NCI-H2029 (cell line): ENCODE measurements at regions not wholly inside any gene's neighbourhood (a gene's known extent, or its start where the extent isn't known, plus 50 kb on each side); places are given as distances from the start of the nearest gene placed in this dataset.

Experiments used
- DNase-seq: peaks from one replicate; lab custom pipeline; 2025; lab: John Stamatoyannopoulos, UW

DNA sequence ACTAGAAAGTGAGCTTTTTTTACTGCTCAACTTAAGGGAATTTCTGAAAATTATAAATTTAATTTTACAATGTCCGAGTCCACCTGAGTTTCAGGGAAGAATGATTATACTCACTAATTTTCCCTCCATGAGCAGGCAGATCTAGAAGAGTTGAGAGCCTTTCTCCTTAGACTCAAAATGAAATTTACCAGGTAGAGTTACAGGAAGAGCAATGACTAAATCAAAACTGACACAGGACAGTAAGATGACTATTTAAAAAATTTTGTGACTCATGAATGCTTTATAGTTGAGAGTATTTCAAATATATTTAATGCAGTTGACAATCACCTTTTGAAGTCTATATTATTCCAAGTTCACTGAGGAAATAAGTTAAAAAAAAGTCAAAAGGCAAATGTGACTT, 198.1 kb upstream of the NRSN1 start:
- DNase-seq, result no peak

DNA sequence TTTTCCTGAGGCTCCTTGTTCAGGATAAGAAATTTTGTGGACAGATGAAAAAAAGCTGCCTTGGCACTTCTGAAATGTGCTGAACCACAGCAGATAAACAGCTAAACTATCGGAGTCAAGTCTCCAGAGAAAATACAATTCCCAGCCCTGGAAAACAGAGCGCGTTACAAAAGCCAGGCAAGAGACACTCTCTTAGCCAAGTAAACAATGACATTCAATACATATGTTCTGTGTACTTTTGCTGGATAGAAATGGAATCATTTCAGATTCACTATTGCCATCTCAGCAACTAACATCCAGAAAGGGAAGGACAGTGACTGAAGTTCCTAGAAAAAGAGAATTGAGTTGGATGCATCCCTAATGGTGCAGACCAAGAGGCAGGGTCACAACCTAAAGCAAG, 196.8 kb upstream of the NRSN1 start:
- peak; percentile 14 for DNase-seq

DNA sequence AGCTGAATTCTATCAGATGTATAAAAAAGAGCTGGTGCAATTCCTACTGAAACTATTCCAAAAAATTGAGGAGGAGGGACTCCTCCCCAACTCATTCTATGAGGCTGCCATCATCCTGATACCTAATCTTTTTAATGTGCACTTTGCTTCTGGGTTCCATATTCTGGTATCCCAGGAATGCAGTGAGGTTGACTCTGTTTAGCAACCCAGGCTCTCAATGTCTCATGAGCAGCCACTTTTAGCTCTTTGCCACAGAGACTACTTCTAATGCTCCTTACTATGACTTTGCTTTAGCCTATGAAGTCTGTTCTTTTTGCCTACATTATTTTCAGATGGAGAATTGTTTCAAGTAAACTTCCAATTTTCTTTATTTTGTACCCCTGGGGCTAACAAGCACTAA, 185.5 kb upstream of the NRSN1 start:
- DNase-seq, result no peak

DNA sequence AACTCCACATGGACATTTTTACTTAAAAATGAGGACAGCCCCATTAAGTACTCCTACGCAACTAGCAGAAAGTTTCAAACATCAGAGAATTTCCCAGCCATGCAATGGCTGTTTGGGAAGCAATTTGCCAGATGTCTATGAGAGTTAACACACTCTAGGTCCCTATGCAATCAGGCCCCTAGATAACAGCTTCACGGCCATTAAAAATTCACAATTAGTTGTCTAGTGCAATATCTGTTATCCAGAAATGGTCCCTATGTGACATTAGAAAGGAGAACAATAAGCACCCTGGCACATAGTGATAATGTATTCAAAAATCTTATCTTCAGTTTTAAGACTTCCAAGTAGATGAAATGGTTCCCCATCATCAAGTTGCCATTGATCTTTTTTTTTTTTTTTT, 174.3 kb upstream of the NRSN1 start:
- DNase-seq, result no peak

DNA sequence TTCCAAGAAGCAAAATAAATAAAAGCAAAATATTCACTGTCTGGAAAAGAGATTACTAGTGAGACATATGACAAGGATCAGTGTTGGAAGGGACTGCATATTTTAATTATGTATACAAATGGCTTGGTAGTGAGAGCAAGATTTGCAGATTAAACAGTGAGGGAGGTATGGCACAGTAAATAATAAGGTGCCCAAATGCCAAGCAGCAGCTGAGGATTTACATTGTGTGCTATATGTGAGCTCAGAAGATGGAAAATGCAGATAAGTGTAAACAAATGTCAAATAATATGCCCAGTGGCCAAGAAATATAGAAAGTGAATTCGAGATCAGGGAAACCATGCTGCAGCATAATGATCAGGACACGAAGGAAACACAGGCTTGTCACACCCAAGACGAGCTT, 173.8 kb upstream of the NRSN1 start:
- DNase-seq, result no peak

DNA sequence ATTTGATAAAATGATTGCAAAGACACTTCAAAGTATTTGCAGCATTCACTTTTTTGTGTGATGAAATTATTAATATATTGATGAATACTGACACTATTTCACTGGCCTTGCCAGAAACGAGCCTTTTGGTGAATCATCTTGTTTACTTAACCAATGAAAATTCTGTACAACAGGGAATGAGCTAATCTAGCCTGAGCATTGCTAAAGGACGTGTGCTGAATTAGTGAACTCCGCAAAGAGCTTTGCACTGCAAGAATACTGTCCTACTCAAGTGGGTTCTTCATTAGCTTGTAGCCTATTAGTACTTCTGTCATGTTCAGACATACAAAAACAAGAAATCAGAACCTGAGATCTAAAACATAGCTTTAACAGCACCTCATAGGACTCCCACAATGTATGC, 172.0 kb upstream of the NRSN1 start:
- DNase-seq, result no peak

DNA sequence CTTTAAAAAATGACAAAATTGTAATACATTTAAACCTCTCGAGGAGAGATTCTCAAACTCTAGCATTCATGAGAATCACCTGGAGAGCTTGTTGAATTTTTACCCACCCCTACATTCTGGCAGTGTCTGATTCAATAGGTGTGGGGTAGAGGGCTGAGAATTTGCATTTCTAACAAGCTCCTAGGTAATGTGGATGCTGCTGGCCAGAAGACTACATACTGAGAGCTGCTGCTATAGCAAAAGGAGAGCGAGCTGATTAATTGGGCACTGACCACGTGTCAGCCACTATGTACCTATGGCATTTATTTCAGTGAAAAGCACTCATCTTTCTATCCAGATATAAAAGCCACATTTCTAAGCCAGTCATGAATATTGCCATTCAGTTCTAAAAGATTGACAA, 169.0 kb upstream of the NRSN1 start:
- no peak for DNase-seq

DNA sequence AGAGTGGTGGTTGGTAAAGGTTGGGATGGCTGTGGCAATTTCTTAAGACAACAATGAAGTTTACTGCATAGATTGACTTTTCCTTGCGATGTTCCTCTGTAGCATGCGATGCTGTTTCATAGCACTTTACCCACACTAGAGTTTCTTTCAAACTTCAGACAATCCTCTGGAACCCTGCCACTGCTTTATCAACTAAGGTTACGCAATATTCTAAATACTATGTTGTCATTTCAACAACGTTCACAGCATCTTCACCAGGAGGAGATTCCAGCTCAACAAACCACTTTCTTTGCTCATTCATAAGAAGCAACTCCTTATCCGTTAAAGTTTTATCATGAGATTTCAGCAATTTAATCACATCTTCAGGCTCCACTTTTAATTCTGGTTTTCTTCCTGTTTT, 161.2 kb upstream of the NRSN1 start:
- no peak for DNase-seq

DNA sequence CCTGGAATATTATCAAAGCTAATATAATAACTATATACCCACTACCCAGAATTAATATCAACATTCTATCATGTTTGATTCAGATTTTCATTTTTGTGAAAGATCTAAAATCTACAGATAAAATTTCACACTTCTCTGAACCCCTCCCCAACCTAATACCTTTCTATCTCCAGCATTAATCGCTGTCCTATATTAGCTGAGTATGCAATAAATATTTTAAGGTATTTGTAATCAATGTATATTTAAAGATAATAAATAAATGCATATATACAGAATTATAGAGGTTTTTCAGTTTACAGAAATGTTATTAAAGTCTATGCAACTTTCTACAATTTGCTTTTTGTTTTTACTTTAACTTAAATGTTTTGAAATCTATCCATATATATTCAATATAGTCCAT, 156.7 kb upstream of the NRSN1 start:
- DNase-seq, result no peak

DNA sequence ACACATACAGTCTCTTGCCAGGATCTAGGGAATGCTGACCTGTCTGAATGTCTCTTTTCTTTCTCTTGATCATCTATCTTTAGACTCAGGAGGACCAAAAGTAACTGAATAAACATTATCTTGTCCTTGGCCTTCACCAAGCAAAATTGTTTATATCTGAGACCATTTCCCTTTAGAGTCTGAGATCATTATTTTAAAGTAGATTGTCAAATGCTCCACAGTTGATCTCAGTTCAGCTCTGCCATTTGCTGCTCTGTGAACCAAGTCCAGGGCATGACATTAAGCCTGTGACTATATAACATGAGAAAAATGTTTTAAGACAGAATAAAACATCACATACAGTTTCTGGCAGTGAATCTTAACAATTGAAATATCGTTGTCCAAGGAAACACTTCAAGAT, 148.3 kb upstream of the NRSN1 start:
- DNase-seq, result no peak

DNA sequence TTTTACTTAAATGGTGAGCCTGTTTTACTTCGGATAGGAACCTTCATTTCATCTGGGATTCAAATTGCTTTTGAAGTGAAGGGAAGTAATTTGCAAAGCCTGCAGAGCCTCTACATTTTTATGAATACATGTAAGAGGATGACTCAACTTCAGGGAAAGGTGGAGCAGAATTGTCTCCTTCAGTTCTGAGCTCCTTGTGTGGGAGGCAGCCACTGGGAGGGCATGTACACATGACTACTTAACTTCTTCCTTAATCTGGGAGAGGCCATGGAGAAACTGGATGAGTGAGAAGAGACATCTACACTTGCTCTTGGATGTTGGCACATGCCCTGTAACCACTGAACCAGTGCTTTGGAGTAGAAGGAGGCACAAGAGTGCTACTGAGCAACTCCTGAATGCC, 145.1 kb upstream of the NRSN1 start:
- no peak for DNase-seq

DNA sequence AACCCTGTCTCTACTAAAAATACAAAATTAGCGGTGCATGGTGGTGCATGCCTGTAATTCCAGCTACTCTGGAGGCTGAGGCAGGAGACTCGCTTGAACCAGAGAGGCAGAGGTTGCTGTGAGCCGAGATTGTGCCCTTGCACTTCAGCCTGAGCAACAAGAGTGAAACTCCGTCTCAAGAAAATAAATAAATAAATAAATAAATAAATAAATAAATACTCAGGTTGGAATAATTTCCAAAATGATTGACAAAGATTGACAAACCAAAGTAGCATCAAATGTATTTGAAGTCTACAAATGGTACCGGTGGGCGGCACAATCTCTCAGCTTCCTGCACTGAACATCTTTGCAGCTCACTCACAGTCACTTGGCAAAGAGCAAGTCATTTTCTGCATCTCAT, 144.1 kb upstream of the NRSN1 start:
- DNase-seq, result no peak

DNA sequence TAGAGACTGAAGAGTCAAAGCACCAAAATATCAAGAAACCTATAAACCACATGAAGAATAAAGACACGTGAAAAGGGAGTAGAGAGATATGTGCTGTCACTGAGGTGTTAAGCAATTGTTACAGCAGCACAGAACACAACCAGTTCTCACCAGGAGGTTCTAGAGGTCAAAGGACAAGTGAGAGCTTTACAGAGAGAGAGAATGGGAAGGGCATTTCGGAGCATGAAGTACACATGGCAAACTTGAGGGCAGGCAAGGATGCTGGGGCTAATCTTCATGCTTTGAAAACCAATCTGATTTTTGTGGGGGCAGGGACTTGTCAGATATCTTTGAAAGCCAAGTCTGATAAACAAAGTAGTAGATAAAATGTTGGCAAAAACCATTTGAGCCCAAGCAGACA, 142.3 kb upstream of the NRSN1 start:
- DNase-seq, result no peak

DNA sequence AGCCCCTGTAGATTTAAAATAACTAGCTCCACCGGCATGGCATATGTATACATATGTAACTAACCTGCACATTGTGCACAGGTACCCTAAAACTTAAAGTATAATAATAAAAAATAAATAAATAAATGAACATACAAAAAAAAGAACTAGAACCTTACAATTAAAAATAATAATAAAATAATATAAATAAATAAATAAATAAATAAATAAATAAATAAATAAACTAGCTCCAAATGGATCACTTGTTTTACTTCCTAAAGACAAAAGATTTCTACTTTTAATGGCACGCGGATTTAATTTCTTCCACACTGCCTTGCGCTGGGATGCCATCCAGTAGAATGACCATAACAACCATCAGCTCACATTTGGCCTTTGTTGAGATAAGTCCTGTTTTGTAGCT, 141.0 kb upstream of the NRSN1 start:
- DNase-seq, result no peak

DNA sequence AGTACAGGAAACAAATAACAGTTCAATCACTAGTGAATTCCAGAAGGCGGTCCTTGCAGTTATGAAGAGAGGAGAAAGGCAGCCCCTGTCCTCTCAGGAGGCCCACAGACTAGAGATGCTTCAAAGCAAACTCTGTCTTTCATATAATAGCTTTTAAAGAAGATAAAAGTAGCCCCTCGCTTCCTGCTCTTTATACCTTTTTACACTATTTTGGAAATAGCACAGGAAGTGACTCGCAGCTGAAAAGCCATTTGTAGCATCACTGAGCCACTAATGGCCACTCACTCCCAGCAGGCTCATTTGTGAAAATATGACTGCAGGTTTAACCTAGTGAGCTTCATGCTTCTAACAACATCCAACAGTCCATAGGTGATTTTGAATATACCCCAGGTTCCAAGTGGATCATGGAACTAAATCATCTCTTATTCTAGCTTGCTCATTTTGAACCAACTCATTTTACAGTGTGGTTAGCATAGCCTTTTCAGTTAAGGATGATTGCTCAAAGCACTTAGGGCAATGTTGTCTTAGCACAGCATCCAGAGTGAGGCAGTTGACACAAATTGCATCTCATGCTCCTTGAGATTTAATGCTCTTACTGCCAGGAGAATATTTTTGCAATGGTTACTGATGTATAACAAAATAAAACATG, 136.0 kb upstream of the NRSN1 start:
- DNase-seq, result no peak

DNA sequence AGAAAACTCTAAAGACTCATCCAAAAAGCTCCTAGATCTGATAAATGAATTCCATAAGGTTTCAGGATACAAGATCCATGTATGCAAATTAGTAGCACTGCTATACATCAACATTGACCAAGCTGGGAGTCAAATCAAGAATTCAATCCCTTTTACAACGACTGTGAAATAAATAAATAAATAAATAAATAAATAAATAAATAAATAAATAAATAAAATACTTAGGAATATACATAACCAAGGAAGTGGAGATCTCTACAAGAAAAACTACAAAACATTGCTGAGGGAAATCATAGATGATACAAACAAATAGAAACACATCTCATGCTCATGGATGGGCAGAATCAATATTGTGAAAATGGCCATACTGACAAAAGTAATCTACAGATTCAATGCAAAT, 132.0 kb upstream of the NRSN1 start:
- DNase-seq, result no peak

DNA sequence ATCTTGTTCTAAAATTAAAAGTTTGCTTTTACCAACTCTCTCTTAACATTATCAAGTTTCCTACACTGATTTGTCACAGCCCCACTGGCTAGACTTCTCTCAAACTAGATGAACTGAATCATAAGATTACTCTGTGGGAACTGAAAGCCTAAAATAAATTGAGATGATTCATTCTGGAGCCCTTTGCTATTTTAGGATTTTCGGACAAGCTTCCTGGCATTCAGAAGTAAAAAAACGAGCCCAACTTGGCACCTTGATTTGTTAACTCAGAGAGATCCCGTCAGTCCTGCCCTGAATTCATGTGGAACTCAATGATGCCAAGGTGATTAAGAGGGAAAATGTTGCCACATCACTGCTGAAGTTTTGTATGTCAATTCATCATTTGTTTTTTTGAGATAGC, 122.0 kb upstream of the NRSN1 start:
- no peak for DNase-seq

DNA sequence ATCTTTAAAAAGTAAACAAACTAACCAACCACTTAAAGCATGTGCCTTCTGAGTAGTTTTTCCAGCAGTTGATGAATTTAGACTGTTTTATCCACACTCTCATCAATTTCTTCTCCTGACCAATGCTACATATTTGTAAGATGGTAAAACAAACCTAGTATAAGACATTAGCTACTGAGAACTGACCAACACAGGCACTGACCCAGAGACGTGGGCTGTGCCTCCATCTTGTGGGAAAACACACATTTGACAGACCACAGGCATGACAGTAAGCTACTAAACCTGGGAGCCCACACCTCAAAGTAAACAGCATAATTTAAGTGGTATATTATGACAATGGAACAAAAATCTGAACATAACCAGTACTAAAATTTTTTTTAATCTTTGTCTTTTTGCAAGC, 121.4 kb upstream of the NRSN1 start:
- no peak for DNase-seq

DNA sequence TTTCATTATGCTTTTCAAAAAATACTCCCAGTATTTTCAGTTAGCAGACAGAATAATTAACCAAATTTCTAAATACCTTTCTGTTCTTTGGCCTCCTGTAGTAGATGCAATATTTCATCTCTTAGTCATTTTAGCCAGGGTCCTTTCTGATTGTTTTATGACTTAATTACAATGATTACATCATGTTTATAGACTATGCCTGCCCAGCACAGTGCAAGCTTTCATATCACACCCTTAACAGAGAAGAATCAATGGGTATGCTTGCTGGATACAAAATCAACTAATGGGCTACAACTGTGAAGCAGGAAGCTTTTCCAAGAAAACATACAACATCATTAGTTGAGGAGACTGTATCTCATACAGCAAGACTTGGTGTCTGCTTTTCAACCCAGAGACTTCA, 119.8 kb upstream of the NRSN1 start:
- DNase-seq, result no peak

DNA sequence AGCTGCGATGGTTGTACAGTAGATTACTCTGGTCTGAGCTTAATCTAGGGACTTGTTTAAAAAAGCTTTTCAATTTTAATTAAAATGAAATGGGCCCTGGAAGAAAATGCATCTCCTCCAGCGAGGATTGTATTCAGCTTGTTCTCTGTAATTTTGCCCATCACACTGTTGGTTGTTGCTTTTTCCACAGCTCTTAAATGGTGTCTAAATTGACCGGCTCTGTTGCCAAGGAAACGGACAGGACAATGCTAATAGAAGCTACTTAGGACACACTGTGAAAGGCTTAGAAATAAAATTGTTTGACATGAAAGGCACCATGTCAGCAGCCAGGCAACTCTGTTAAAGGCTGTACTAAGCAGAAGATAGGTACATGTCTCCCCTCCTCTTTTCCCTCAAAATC, 116.7 kb upstream of the NRSN1 start:
- no peak for DNase-seq

DNA sequence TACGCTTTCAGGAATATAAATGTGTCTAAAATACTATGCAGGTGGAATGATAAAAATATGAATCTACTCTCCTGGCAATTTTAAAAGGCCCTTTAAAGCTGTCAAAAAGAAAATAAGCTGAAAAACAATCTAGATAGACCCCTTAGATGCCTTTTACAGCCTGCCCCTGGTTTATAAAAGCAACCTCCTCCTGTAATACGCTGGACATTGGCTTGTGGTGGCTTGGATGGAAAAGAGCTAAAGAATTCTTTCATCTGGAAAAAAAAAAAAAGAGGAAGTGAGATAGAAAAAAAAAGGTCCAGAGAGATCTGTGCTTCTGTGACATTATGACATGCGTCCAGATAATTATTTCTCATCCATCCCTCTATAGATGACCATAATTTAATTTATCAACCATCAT, 115.9 kb upstream of the NRSN1 start:
- no peak for DNase-seq

DNA sequence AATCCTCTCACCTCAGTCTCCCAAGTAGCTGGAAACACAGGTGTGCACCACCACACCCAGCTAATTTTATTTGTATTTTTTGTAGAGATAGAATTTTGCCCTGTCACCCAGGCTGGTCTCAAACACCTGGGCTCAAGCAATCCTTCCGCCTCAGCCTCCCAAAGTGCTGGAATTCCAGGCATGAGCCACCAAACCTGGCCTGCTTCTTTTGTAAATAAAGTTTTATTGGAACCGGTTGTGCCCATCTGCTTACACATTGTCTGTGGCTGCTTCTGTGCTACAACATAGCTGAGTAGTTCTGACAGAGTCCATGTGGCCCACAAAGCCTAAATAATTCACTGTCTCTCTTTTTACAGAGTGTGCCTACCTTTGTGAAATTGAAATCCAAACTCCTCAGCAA, 109.7 kb upstream of the NRSN1 start:
- no peak for DNase-seq

DNA sequence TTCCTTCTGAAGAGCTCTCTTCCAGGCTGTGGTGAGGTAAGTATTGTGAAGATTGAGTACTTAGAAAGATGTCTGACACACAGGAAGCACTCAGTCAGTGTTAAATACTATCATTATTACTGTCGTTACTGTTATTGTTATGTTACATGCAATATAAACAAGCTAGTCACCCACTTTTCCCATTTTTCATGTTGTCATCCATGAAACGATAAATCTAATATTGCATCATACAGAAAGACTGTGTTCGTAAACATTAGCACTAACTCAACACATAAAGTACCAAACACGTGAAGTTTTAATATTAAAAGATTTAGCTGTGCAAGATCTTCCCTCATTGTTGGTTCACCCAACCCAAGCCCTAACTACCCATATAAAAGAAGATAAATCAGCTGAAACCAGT, 109.2 kb upstream of the NRSN1 start:
- no peak for DNase-seq

DNA sequence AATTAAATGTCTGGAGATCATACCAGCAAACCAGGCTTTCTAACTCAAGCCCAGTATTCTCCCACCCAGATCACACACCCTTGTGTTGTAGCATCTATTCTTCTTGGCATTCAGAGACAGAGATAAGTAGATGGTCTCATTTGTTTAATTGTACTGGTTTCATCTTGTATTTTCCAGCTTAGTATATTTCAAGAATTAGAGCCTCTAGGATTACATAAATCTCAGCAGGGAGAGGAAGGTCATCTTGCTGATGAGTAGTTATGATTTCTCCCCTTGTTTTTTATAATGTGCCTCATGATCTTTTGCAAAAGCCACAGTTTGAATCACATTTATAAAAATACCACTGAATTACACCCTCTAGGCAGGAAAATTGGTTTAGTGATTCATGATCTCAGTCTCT, 106.6 kb upstream of the NRSN1 start:
- no peak for DNase-seq

DNA sequence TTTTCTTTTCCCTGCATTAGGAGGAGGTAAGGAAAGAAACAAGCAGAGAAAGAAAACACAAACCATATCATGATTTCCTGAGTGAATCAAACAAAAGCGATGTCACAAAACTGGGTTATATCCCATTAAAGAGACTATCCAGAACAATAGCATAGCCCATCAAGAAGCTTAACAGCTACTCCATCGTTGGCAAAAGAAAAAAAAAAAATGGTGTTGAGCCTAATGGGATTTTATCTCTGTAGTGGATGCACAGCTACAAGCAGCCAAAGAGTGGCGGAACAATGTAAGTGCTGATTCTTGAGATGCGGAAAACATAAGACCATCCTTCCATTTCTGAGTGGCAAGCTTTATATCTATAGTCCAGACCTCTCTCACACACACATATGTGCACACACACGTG, 106.2 kb upstream of the NRSN1 start:
- no peak for DNase-seq
